SK-N-SH treated with all-trans-retinoic acid at 6 μM for 48 hours (cell line): ENCODE measurements at regions not wholly inside any gene's neighbourhood (a gene's known extent, or its start where the extent isn't known, plus 50 kb on each side); places are given as distances from the start of the nearest gene placed in this dataset.

ENCODE experiments used
- ARNTL ChIP-seq: fragments of 450-650 bp; formaldehyde crosslinking; IDR thresholded peaks from 2 replicates; pipeline ENCODE4 v1.5.0; 2020; ENCODE audit warnings: low read depth, mild to moderate bottlenecking, moderate library complexity, borderline replicate concordance
- BACH2 ChIP-seq: fragments of 250-450 bp; sonication (Bioruptor Pico); IDR thresholded peaks from 2 replicates; pipeline ENCODE4 v1.9.0; 2021; ENCODE audit warnings: mild to moderate bottlenecking, borderline replicate concordance
- ESRRG ChIP-seq: fragments of 250-450 bp; sonication (Bioruptor Pico); IDR thresholded peaks from 2 replicates; pipeline ENCODE4 v1.6.1; 2021; ENCODE audit warnings: mild to moderate bottlenecking
- SNAI2 ChIP-seq: fragments of 250-450 bp; sonication (Bioruptor Pico); IDR thresholded peaks from 2 replicates; pipeline ENCODE4 v1.5.0; 2020; ENCODE audit warnings: mild to moderate bottlenecking, moderate library complexity
- ZFP3 ChIP-seq: fragments of 250-450 bp; sonication (Bioruptor Pico); IDR thresholded peaks from 2 replicates; pipeline ENCODE4 v1.5.0; 2020; ENCODE audit warnings: mild to moderate bottlenecking, moderate library complexity
- ZFP30 ChIP-seq: fragments of 450-650 bp; formaldehyde crosslinking; IDR thresholded peaks from 2 replicates; pipeline ENCODE4 v1.5.0; 2022; ENCODE audit warnings: mild to moderate bottlenecking, moderate library complexity
- ZNF565 ChIP-seq: fragments of 450-650 bp; formaldehyde crosslinking; conservative IDR thresholded peaks from 2 replicates; pipeline ENCODE4 v1.5.0; 2020; ENCODE audit warnings: low read depth, mild to moderate bottlenecking, moderate library complexity
- ZNF70 ChIP-seq: fragments of 450-650 bp; formaldehyde crosslinking; IDR thresholded peaks from 2 replicates; pipeline ENCODE4 v1.5.0; 2020; ENCODE audit warnings: mild to moderate bottlenecking, moderate library complexity
- ZNF8 ChIP-seq: fragments of 450-650 bp; formaldehyde crosslinking; IDR thresholded peaks from 2 replicates; pipeline ENCODE4 v1.5.0; 2020; ENCODE audit warnings: mild to moderate bottlenecking, moderate library complexity
- TF ChIP-seq, protein P1 (sequence below): fragments of 250-450 bp; sonication (Bioruptor Pico); IDR thresholded peaks from 2 replicates; pipeline ENCODE4 v1.8.0; 2021; ENCODE audit warnings: low read depth, mild to moderate bottlenecking, moderate library complexity, borderline replicate concordance
- TF ChIP-seq, protein P2 (sequence below): fragments of 250-450 bp; sonication (Bioruptor Pico); IDR thresholded peaks from 2 replicates; pipeline ENCODE4 v1.5.1; 2020; ENCODE audit warnings: low read depth, mild to moderate bottlenecking, moderate library complexity
- TF ChIP-seq, protein P3 (sequence below): fragments of 250-450 bp; sonication (Bioruptor Pico); IDR thresholded peaks from 2 replicates; pipeline ENCODE4 v1.5.1; 2021; ENCODE audit warnings: mild to moderate bottlenecking, moderate library complexity

DNA sequence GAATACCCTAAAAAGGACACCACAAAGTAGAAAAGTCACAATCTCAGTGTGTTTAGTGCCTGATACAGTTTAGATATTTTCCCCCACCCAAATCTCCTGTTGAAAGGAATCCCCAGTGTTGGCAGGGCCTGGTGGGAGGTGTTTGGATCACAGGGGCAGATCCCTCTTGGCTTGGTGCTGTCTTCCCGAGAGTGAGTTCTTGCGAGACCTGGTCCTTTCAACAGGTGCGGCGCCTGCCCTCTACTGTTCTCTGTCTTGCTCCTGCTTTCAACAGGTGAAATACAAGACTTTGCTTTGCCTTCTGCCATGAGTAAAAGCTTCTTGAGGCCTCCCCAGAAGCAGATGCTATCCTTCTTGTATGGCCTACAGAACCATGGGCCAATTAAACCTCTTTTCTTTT lies 534.3 kb upstream of the NRSN1 start:
- TF ChIP-seq ZNF8 (CRISPR knock-in tag) (no peak), ESRRG (CRISPR knock-in tag) (no peak), SNAI2 (CRISPR knock-in tag) (no peak), ZNF70 (CRISPR knock-in tag) (no peak), ARNTL (no peak), ZNF565 (CRISPR knock-in tag) (no peak), ZFP30 (CRISPR knock-in tag) (no peak), BACH2 (CRISPR knock-in tag) (no peak), ZFP3 (CRISPR knock-in tag) (no peak)
- TF ChIP-seq, protein P1, sequence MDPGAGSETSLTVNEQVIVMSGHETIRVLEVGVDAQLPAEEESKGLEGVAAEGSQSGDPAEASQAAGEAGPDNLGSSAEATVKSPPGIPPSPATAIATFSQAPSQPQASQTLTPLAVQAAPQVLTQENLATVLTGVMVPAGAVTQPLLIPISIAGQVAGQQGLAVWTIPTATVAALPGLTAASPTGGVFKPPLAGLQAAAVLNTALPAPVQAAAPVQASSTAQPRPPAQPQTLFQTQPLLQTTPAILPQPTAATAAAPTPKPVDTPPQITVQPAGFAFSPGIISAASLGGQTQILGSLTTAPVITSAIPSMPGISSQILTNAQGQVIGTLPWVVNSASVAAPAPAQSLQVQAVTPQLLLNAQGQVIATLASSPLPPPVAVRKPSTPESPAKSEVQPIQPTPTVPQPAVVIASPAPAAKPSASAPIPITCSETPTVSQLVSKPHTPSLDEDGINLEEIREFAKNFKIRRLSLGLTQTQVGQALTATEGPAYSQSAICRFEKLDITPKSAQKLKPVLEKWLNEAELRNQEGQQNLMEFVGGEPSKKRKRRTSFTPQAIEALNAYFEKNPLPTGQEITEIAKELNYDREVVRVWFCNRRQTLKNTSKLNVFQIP (CRISPR knock-in tag) = no peak
- TF ChIP-seq, protein P2, sequence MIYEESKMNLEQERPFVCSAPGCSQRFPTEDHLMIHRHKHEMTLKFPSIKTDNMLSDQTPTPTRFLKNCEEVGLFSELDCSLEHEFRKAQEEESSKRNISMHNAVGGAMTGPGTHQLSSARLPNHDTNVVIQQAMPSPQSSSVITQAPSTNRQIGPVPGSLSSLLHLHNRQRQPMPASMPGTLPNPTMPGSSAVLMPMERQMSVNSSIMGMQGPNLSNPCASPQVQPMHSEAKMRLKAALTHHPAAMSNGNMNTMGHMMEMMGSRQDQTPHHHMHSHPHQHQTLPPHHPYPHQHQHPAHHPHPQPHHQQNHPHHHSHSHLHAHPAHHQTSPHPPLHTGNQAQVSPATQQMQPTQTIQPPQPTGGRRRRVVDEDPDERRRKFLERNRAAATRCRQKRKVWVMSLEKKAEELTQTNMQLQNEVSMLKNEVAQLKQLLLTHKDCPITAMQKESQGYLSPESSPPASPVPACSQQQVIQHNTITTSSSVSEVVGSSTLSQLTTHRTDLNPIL (CRISPR knock-in tag) = no peak
- TF ChIP-seq, protein P3, sequence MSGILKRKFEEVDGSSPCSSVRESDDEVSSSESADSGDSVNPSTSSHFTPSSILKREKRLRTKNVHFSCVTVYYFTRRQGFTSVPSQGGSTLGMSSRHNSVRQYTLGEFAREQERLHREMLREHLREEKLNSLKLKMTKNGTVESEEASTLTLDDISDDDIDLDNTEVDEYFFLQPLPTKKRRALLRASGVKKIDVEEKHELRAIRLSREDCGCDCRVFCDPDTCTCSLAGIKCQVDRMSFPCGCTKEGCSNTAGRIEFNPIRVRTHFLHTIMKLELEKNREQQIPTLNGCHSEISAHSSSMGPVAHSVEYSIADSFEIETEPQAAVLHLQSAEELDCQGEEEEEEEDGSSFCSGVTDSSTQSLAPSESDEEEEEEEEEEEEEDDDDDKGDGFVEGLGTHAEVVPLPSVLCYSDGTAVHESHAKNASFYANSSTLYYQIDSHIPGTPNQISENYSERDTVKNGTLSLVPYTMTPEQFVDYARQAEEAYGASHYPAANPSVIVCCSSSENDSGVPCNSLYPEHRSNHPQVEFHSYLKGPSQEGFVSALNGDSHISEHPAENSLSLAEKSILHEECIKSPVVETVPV (CRISPR knock-in tag) = no peak
